ENCODE measurements at regions not wholly inside any gene's neighbourhood (a gene's known extent, or its start where the extent isn't known, plus 50 kb on each side); places are given as distances from the start of the nearest gene placed in this dataset.

GRCh38 chr1:98406352-98407088 lies 255.0 kb upstream of the SNX7 start:
- H4K20me1 ChIP-seq (ENCODE audit: insufficient read depth, low read length), result no peaks in the 10 kb centered on the region
- no peak overlapping the region for H3K9ac ChIP-seq (ENCODE audit: insufficient read depth, low read length, poor library complexity, severe bottlenecking)
- WGBS (ENCODE audit: insufficient coverage), result no CpG with 5 or more reads among the region's 1 CpG
- H3K9me3 ChIP-seq (replicated peaks in 1 of 2; ENCODE audit: control insufficient read depth in 1 of 2, insufficient read depth in 1 of 2, low read length in 2 of 2), result no peaks in the 10 kb centered on the region
- no peak overlapping the region for H3K27ac Mint-ChIP-seq
- no peaks in the 10 kb centered on the region for H3K79me2 ChIP-seq (ENCODE audit: insufficient read depth, low read length)
- TF ChIP-seq CTCF (IDR thresholded peaks at IDR 0.05), result no peak
- H2AFZ ChIP-seq (ENCODE audit: insufficient read depth, low read depth, low read length, poor library complexity, severe bottlenecking), result peak overlapping the region; percentile 68
- no peak overlapping the region for H3K27ac ChIP-seq (ENCODE audit: low read depth in 1 of 2, low read length in 2 of 2)
- no peaks in the 10 kb centered on the region for H3K36me3 ChIP-seq (replicated peaks in 1 of 2; ENCODE audit: control insufficient read depth in 1 of 2, insufficient read depth in 2 of 2, low read length in 2 of 2)
- DNase-seq, result no peak
- H3K4me1 Mint-ChIP-seq, result peaks cover 29% of the 10 kb centered on the region
- H3K36me3 Mint-ChIP-seq, result no peaks in the 10 kb centered on the region
- H3K27me3 Mint-ChIP-seq (ENCODE audit: low read depth in 3 of 3), result no peaks in the 10 kb centered on the region
- H3K4me1 ChIP-seq (ENCODE audit: control insufficient read depth in 1 of 2, insufficient read depth in 2 of 2, low read length in 2 of 2), result peaks cover 19 to 26% of the 10 kb centered on the region in 2 donors
- H3K27me3 ChIP-seq (ENCODE audit: control insufficient read depth in 2 of 2, insufficient read depth in 2 of 2, low read length in 2 of 2), result no peaks in the 10 kb centered on the region
- no peak overlapping the region for H3K4me2 ChIP-seq (replicated peaks; ENCODE audit: extremely low read depth, low read length, poor library complexity, severe bottlenecking)
- intact Hi-C loops (cut with micrococcal nuclease), result no loop called here
- no peaks in the 10 kb centered on the region for H3K9me3 Mint-ChIP-seq
- H3K4me3 ChIP-seq (replicated peaks in 1 of 3; ENCODE audit: low read depth in 2 of 3, low read length in 3 of 3), result no peak overlapping the region
- H3K4me3 Mint-ChIP-seq, result no peak overlapping the region

GRCh38 chr1:98405581-98406074 lies 255.9 kb upstream of the SNX7 start:
- Histone ChIP-seq H3K4me1 (ENCODE audit: control insufficient read depth in 1 of 2, insufficient read depth in 2 of 2, low read length in 2 of 2) (peaks cover 19 to 26% of the 10 kb centered on the region in 2 donors), H2AFZ (ENCODE audit: insufficient read depth, low read depth, low read length, poor library complexity, severe bottlenecking) (peak overlapping the region; percentile 68), H3K4me3 (replicated peaks in 1 of 3; ENCODE audit: low read depth in 2 of 3, low read length in 3 of 3) (no peak overlapping the region), H3K79me2 (ENCODE audit: insufficient read depth, low read length) (no peaks in the 10 kb centered on the region), H3K4me2 (replicated peaks; ENCODE audit: extremely low read depth, low read length, poor library complexity, severe bottlenecking) (no peak overlapping the region), H3K27ac (ENCODE audit: low read depth in 1 of 2, low read length in 2 of 2) (no peak overlapping the region), H4K20me1 (ENCODE audit: insufficient read depth, low read length) (no peaks in the 10 kb centered on the region), H3K9me3 (replicated peaks in 1 of 2; ENCODE audit: control insufficient read depth in 1 of 2, insufficient read depth in 1 of 2, low read length in 2 of 2) (no peaks in the 10 kb centered on the region), H3K36me3 (replicated peaks in 1 of 2; ENCODE audit: control insufficient read depth in 1 of 2, insufficient read depth in 2 of 2, low read length in 2 of 2) (no peaks in the 10 kb centered on the region), H3K27me3 (ENCODE audit: control insufficient read depth in 2 of 2, insufficient read depth in 2 of 2, low read length in 2 of 2) (no peaks in the 10 kb centered on the region), H3K9ac (ENCODE audit: insufficient read depth, low read length, poor library complexity, severe bottlenecking) (no peak overlapping the region)
- H3K27ac Mint-ChIP-seq, result peak overlapping the region in 1 of 7 donors; percentile 65
- H3K4me3 Mint-ChIP-seq, result no peak overlapping the region
- H3K36me3 Mint-ChIP-seq, result no peaks in the 10 kb centered on the region
- H3K4me1 Mint-ChIP-seq, result peaks cover 29% of the 10 kb centered on the region
- peaks cover 0 to 2% (median 0%) of the 10 kb centered on the region in 3 donors for H3K27me3 Mint-ChIP-seq (ENCODE audit: low read depth in 3 of 3)
- no CpG with 5 or more reads among the region's 3 CpGs for WGBS (ENCODE audit: insufficient coverage)
- TF ChIP-seq CTCF (IDR thresholded peaks at IDR 0.05), result no peak
- no peak for DNase-seq
- H3K9me3 Mint-ChIP-seq, result no peaks in the 10 kb centered on the region
- intact Hi-C loops (cut with micrococcal nuclease), result no loop called here
